ENCODE measurements at regions not wholly inside any gene's neighbourhood (a gene's known extent, or its start where the extent isn't known, plus 50 kb on each side); places are given as distances from the start of the nearest gene placed in this dataset.

DNA sequence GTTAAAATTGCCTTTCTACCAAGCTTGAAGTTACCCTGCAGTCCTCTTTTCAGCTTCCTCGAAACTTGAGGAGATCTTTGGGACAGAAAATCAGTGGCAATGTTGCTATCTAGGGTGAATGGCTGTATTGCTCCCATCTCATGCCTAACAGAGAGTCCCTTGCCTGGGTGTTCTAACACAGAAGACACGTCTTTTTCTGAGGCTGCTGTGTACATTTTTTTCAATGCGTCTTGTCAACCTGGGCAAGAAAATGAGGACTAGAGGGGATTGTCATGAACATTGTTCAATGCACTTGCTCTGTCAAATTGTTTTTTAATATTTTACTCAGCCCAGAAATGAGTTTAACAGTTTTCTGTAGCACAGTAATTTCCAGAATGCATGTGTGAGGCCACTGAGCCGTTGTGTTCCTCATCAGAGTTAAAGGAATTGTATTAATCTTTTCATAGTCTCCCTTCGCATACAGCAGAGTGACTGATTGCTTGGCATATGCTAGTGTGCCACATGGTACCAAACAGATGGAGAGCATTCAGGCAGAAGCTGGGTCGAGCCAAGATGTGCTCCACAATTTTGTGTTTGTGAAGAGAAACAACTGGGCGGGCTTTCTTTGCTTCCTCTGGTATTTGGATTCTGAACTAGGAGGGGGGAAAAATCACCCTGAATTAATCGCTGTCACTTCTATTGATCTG is 86.0 kb downstream of the CASP12 start:
- TF ChIP-seq, protein P1, sequence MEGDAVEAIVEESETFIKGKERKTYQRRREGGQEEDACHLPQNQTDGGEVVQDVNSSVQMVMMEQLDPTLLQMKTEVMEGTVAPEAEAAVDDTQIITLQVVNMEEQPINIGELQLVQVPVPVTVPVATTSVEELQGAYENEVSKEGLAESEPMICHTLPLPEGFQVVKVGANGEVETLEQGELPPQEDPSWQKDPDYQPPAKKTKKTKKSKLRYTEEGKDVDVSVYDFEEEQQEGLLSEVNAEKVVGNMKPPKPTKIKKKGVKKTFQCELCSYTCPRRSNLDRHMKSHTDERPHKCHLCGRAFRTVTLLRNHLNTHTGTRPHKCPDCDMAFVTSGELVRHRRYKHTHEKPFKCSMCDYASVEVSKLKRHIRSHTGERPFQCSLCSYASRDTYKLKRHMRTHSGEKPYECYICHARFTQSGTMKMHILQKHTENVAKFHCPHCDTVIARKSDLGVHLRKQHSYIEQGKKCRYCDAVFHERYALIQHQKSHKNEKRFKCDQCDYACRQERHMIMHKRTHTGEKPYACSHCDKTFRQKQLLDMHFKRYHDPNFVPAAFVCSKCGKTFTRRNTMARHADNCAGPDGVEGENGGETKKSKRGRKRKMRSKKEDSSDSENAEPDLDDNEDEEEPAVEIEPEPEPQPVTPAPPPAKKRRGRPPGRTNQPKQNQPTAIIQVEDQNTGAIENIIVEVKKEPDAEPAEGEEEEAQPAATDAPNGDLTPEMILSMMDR (IDR thresholded peaks at IDR 0.05) = no peak
- TF ChIP-seq KAT7 (CRISPR knock-in tag; IDR thresholded peaks at IDR 0.05; ENCODE audit: borderline replicate concordance) (no peak), NFE2L1 (CRISPR knock-in tag; IDR thresholded peaks at IDR 0.05) (no peak), SP1 (CRISPR knock-in tag; conservative IDR thresholded peaks at IDR 0.05) (no peak)
- TF ChIP-seq, protein P2, sequence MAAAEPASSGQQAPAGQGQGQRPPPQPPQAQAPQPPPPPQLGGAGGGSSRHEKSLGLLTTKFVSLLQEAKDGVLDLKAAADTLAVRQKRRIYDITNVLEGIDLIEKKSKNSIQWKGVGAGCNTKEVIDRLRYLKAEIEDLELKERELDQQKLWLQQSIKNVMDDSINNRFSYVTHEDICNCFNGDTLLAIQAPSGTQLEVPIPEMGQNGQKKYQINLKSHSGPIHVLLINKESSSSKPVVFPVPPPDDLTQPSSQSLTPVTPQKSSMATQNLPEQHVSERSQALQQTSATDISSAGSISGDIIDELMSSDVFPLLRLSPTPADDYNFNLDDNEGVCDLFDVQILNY (CRISPR knock-in tag; IDR thresholded peaks at IDR 0.05) = no peak
- TF ChIP-seq, protein P3, sequence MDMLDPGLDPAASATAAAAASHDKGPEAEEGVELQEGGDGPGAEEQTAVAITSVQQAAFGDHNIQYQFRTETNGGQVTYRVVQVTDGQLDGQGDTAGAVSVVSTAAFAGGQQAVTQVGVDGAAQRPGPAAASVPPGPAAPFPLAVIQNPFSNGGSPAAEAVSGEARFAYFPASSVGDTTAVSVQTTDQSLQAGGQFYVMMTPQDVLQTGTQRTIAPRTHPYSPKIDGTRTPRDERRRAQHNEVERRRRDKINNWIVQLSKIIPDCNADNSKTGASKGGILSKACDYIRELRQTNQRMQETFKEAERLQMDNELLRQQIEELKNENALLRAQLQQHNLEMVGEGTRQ (CRISPR knock-in tag; IDR thresholded peaks at IDR 0.05) = no peak
